HepG2 (cell line): ENCODE measurements at regions not wholly inside any gene's neighbourhood (a gene's known extent, or its start where the extent isn't known, plus 50 kb on each side); places are given as distances from the start of the nearest gene placed in this dataset.
"Not testable (repeated sequence)": the region's sequence is repeated elsewhere in the genome, so short reads cannot be mapped to it uniquely, and the experiment has no call there.

Experiments
- NFAT5 ChIP-seq: sonication (generic); formaldehyde crosslinking; IDR thresholded peaks from 2 replicates; pipeline ENCODE4 v1.4.0; 2020; ENCODE audit warnings: missing genetic modification reagents
- PRMT3 ChIP-seq: sonication (generic); formaldehyde crosslinking; IDR thresholded peaks from 2 replicates; pipeline ENCODE4 v1.8.1; 2022; ENCODE audit warnings: low read depth, mild to moderate bottlenecking, moderate library complexity, missing genetic modification reagents, borderline replicate concordance

GRCh38 chrY:18452815-18453214 is 93.7 kb upstream of the HSFY1 start:
- TF ChIP-seq NFAT5; PRMT3 (CRISPR knock-in tag): not testable (repeated sequence)
